Heart left ventricle (tissue), 13 donors: ENCODE measurements at regions not wholly inside any gene's neighbourhood (a gene's known extent, or its start where the extent isn't known, plus 50 kb on each side); places are given as distances from the start of the nearest gene placed in this dataset.
"Not testable (repeated sequence)": the region's sequence is repeated elsewhere in the genome, so short reads cannot be mapped to it uniquely, and the experiment has no call there.

Source experiments
- CTCF ChIP-seq, 12 donors: fragments of 200-600 bp; sonication (generic) in 4 of 12; IDR thresholded peaks; one replicate each; pipeline versions ENCODE4 v1.5.0 to v1.8.0; 2018 to 2022; ENCODE audit warnings: antibody characterized with exemption in 12 of 12, mild to moderate bottlenecking in 5 of 12
- POLR2A ChIP-seq, 2 donors: fragments of 450-650 bp; IDR thresholded peaks; one replicate each; pipeline ENCODE4 v1.6.1; 2017; ENCODE audit warnings: antibody characterized with exemption in 2 of 2, mild to moderate bottlenecking in 2 of 2, moderate library complexity in 2 of 2
- donor health status: ischemic (EF 13 %, LVEDD 7.1; RV severe dilation, severe dysfunction).
- donor health status: DM: no; HTN: yes; CAD: no.
- donor health status: DM: no; HTN: no; CAD: no.
- donor health status: ischemic (EF 25% LVEDD 6.9; RV normal size, moderate dysfunction).
- donor health status: ischemic (EF 25% LVEDD 5.7; RV mildly dilated, moderate dysfunction).
- donor health status: ischemic (EF 35%, LVEDD 5.7; RV mildly dilated, moderate dysfunction).
- donor health status: nonischemic (EF 11% LVEDD 7.7; RV severe dilation, severe dysfunction).
- donor health status: DM: yes; HTN: yes; CAD: no.
- donor health status: PGD.
- donor health status: ischemic (EF 29% LVEDD 5.4; RV normal size, mild dysfunction).
- donor health status: nonischemic (EF 23%, LVEDD 6.1; RV moderate dilation, normal function).

- TF ChIP-seq CTCF, POLR2A (IDR thresholded peaks at IDR 0.05): not testable (repeated sequence)
These were observed 317.7 kb upstream of the THBS1 start for GRCh38 chr15:39262995-39263772.
